ENCODE measurements at regions not wholly inside any gene's neighbourhood (a gene's known extent, or its start where the extent isn't known, plus 50 kb on each side); places are given as distances from the start of the nearest gene placed in this dataset.

DNA sequence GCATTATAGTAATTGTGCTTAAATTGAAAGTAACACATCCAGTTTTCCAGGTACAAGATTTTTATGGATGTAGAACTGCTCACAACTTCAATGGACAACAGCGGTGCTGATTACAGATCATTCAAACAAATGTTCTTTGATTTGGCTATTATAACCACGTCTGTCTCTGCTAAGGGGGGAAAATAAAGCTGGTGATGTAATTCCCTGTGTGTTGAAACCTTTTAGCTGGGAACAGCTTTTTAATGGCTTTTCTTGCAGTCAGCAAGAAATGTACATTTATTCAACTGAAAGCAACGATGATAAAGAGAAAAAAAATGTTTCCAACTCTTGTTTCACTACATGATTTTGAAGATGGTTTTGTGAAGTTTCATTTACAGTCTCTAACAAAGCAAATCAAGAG lies 431.9 kb upstream of the AGTR1 start:
- H3K27me3 ChIP-seq (ENCODE audit: insufficient read depth) = no peaks in the 10 kb centered on the region
- no peaks in the 10 kb centered on the region for H3K4me1 ChIP-seq (ENCODE audit: insufficient read depth)
- Mint-ChIP-seq H3K9me3 (no peaks in the 10 kb centered on the region), H3K4me3 (no peak overlapping the region), H3K27ac (no peak overlapping the region), H3K36me3 (ENCODE audit: low read depth) (no peaks in the 10 kb centered on the region), H3K4me1 (no peaks in the 10 kb centered on the region), H3K27me3 (ENCODE audit: insufficient read depth, low read depth, poor library complexity) (no peaks in the 10 kb centered on the region)
- no peaks in the 10 kb centered on the region for H3K79me2 ChIP-seq (replicated peaks; ENCODE audit: insufficient read depth)
- TF ChIP-seq POLR2AphosphoS5 (IDR thresholded peaks at IDR 0.05; ENCODE audit: low read depth) = no peak
- TF ChIP-seq CREB1 (CRISPR knock-in tag; IDR thresholded peaks at IDR 0.05; ENCODE audit: low read depth) = no peak
- TF ChIP-seq REST (IDR thresholded peaks at IDR 0.05; ENCODE audit: unreplicated experiment) = no peak
- TF ChIP-seq STAT1 (IDR thresholded peaks at IDR 0.05; ENCODE audit: unreplicated experiment) = no peak
- no peak for TF ChIP-seq ZNF331 (CRISPR knock-in tag; IDR thresholded peaks at IDR 0.05; ENCODE audit: low read depth)
- no peak for TF ChIP-seq ZNF114 (CRISPR knock-in tag; IDR thresholded peaks at IDR 0.05)
- no peak for TF ChIP-seq ZNF462 (CRISPR knock-in tag; IDR thresholded peaks at IDR 0.05)
- TF ChIP-seq, protein P1, sequence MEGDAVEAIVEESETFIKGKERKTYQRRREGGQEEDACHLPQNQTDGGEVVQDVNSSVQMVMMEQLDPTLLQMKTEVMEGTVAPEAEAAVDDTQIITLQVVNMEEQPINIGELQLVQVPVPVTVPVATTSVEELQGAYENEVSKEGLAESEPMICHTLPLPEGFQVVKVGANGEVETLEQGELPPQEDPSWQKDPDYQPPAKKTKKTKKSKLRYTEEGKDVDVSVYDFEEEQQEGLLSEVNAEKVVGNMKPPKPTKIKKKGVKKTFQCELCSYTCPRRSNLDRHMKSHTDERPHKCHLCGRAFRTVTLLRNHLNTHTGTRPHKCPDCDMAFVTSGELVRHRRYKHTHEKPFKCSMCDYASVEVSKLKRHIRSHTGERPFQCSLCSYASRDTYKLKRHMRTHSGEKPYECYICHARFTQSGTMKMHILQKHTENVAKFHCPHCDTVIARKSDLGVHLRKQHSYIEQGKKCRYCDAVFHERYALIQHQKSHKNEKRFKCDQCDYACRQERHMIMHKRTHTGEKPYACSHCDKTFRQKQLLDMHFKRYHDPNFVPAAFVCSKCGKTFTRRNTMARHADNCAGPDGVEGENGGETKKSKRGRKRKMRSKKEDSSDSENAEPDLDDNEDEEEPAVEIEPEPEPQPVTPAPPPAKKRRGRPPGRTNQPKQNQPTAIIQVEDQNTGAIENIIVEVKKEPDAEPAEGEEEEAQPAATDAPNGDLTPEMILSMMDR (conservative IDR thresholded peaks at IDR 0.05; ENCODE audit: low read depth in 2 of 2) = no peak
- no peak for TF ChIP-seq EZH2 (IDR thresholded peaks at IDR 0.05; ENCODE audit: low read depth, unreplicated experiment)
- TF ChIP-seq EZH2phosphoT487 (IDR thresholded peaks at IDR 0.05; ENCODE audit: unreplicated experiment) = no peak
- no peak for TF ChIP-seq NANOG (IDR thresholded peaks at IDR 0.05; ENCODE audit: borderline replicate concordance)
- TF ChIP-seq, protein P2, sequence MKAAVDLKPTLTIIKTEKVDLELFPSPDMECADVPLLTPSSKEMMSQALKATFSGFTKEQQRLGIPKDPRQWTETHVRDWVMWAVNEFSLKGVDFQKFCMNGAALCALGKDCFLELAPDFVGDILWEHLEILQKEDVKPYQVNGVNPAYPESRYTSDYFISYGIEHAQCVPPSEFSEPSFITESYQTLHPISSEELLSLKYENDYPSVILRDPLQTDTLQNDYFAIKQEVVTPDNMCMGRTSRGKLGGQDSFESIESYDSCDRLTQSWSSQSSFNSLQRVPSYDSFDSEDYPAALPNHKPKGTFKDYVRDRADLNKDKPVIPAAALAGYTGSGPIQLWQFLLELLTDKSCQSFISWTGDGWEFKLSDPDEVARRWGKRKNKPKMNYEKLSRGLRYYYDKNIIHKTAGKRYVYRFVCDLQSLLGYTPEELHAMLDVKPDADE (IDR thresholded peaks at IDR 0.05) = no peak
- TF ChIP-seq JUNB (IDR thresholded peaks at IDR 0.05; ENCODE audit: unreplicated experiment) = no peak
- DNase-seq (ENCODE audit: low spot score) (no peak), ATAC-seq (no peak)
- no peak overlapping the region for H3K27ac ChIP-seq (ENCODE audit: low read depth)
- H3K4me2 ChIP-seq = no peak overlapping the region
- no peaks in the 10 kb centered on the region for H3F3A ChIP-seq (replicated peaks; ENCODE audit: low read depth)
- H3K36me3 ChIP-seq (ENCODE audit: insufficient read depth) = no peaks in the 10 kb centered on the region
- no peak overlapping the region for H2AFZ ChIP-seq
- no peaks in the 10 kb centered on the region for H4K20me1 ChIP-seq (replicated peaks; ENCODE audit: insufficient read depth)
- peaks cover 8% of the 10 kb centered on the region for H3K9me2 ChIP-seq (ENCODE audit: insufficient read depth)
- no peak overlapping the region for H3K4me3 ChIP-seq

Data from GM23338 (cell line).